ENCODE measurements at regions not wholly inside any gene's neighbourhood (a gene's known extent, or its start where the extent isn't known, plus 50 kb on each side); places are given as distances from the start of the nearest gene placed in this dataset.

DNA sequence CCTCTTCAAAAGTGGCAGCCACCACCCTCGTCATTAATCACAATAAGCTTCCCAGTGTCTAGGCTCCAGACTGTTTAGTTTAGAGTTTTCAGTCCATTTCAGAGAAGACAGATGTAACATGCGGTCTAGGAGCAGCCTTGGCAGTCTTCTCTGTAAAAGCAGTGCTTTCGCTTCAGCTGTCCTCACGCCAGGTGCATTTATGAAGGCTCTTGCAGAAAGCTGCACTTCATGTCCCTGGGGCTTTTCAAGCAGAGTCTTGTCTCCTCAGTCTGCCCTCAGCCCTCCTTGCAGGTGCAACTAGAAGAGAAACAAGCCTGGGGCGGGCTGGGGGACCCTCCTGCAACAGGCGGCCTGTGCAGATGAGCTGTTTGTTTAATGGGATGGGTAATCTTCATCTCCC, 281.9 kb downstream of the DRD1 start:
- Mint-ChIP-seq H3K36me3 (no peaks in the 10 kb centered on the region), H3K4me1 (no peaks in the 10 kb centered on the region), H3K4me3 (no peak overlapping the region), H3K9me3 (peaks cover under 1% of the 10 kb centered on the region), H3K27ac (no peak overlapping the region), H3K27me3 (ENCODE audit: low read depth) (no peaks in the 10 kb centered on the region)
- ChIA-PET POLR2A (no interaction called here), CTCF (interaction anchor here (0.6 kb wide), 1 partner anchor 401 kb away, joined by 4 read pairs; no protein-coding TSS in a partner anchor)
- no peak for DNase-seq (ENCODE audit: low spot score)
- no peak for ATAC-seq
- TF ChIP-seq MXD4 (CRISPR knock-in tag; IDR thresholded peaks at IDR 0.05; ENCODE audit: borderline replicate concordance) (no peak), CREM (CRISPR knock-in tag; IDR thresholded peaks at IDR 0.05) (no peak), ZNF396 (CRISPR knock-in tag; IDR thresholded peaks at IDR 0.05; ENCODE audit: borderline replicate concordance) (no peak), FOXP1 (CRISPR knock-in tag; IDR thresholded peaks at IDR 0.05; ENCODE audit: borderline replicate concordance) (no peak), ZNF423 (CRISPR knock-in tag; IDR thresholded peaks at IDR 0.05) (no peak), GTF2I (CRISPR knock-in tag; conservative IDR thresholded peaks at IDR 0.05) (no peak), ZNF317 (CRISPR knock-in tag; IDR thresholded peaks at IDR 0.05; ENCODE audit: borderline replicate concordance, low read depth) (no peak), ELF4 (CRISPR knock-in tag; IDR thresholded peaks at IDR 0.05; ENCODE audit: low read depth) (no peak), JUN (CRISPR knock-in tag; IDR thresholded peaks at IDR 0.05) (no peak), SP1 (CRISPR knock-in tag; conservative IDR thresholded peaks at IDR 0.05) (no peak), SMAD4 (CRISPR knock-in tag; IDR thresholded peaks at IDR 0.05) (no peak), ETV6 (CRISPR knock-in tag; IDR thresholded peaks at IDR 0.05) (no peak), FOXK1 (CRISPR knock-in tag; IDR thresholded peaks at IDR 0.05) (no peak), HMGA2 (CRISPR knock-in tag; IDR thresholded peaks at IDR 0.05) (no peak)
- TF ChIP-seq, protein P1, sequence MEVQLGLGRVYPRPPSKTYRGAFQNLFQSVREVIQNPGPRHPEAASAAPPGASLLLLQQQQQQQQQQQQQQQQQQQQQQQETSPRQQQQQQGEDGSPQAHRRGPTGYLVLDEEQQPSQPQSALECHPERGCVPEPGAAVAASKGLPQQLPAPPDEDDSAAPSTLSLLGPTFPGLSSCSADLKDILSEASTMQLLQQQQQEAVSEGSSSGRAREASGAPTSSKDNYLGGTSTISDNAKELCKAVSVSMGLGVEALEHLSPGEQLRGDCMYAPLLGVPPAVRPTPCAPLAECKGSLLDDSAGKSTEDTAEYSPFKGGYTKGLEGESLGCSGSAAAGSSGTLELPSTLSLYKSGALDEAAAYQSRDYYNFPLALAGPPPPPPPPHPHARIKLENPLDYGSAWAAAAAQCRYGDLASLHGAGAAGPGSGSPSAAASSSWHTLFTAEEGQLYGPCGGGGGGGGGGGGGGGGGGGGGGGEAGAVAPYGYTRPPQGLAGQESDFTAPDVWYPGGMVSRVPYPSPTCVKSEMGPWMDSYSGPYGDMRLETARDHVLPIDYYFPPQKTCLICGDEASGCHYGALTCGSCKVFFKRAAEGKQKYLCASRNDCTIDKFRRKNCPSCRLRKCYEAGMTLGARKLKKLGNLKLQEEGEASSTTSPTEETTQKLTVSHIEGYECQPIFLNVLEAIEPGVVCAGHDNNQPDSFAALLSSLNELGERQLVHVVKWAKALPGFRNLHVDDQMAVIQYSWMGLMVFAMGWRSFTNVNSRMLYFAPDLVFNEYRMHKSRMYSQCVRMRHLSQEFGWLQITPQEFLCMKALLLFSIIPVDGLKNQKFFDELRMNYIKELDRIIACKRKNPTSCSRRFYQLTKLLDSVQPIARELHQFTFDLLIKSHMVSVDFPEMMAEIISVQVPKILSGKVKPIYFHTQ (CRISPR knock-in tag; IDR thresholded peaks at IDR 0.05), result no peak
- TF ChIP-seq, protein P2, sequence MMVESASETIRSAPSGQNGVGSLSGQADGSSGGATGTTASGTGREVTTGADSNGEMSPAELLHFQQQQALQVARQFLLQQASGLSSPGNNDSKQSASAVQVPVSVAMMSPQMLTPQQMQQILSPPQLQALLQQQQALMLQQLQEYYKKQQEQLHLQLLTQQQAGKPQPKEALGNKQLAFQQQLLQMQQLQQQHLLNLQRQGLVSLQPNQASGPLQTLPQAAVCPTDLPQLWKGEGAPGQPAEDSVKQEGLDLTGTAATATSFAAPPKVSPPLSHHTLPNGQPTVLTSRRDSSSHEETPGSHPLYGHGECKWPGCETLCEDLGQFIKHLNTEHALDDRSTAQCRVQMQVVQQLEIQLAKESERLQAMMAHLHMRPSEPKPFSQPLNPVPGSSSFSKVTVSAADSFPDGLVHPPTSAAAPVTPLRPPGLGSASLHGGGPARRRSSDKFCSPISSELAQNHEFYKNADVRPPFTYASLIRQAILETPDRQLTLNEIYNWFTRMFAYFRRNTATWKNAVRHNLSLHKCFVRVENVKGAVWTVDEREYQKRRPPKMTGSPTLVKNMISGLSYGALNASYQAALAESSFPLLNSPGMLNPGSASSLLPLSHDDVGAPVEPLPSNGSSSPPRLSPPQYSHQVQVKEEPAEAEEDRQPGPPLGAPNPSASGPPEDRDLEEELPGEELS (CRISPR knock-in tag; IDR thresholded peaks at IDR 0.05), result no peak
- TF ChIP-seq, protein P3, sequence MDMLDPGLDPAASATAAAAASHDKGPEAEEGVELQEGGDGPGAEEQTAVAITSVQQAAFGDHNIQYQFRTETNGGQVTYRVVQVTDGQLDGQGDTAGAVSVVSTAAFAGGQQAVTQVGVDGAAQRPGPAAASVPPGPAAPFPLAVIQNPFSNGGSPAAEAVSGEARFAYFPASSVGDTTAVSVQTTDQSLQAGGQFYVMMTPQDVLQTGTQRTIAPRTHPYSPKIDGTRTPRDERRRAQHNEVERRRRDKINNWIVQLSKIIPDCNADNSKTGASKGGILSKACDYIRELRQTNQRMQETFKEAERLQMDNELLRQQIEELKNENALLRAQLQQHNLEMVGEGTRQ (CRISPR knock-in tag; IDR thresholded peaks at IDR 0.05), result no peak
- TF ChIP-seq, protein P4, sequence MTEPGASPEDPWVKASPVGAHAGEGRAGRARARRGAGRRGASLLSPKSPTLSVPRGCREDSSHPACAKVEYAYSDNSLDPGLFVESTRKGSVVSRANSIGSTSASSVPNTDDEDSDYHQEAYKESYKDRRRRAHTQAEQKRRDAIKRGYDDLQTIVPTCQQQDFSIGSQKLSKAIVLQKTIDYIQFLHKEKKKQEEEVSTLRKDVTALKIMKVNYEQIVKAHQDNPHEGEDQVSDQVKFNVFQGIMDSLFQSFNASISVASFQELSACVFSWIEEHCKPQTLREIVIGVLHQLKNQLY (CRISPR knock-in tag; IDR thresholded peaks at IDR 0.05), result no peak
- TF ChIP-seq, protein P5, sequence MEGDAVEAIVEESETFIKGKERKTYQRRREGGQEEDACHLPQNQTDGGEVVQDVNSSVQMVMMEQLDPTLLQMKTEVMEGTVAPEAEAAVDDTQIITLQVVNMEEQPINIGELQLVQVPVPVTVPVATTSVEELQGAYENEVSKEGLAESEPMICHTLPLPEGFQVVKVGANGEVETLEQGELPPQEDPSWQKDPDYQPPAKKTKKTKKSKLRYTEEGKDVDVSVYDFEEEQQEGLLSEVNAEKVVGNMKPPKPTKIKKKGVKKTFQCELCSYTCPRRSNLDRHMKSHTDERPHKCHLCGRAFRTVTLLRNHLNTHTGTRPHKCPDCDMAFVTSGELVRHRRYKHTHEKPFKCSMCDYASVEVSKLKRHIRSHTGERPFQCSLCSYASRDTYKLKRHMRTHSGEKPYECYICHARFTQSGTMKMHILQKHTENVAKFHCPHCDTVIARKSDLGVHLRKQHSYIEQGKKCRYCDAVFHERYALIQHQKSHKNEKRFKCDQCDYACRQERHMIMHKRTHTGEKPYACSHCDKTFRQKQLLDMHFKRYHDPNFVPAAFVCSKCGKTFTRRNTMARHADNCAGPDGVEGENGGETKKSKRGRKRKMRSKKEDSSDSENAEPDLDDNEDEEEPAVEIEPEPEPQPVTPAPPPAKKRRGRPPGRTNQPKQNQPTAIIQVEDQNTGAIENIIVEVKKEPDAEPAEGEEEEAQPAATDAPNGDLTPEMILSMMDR (IDR thresholded peaks at IDR 0.05), result no peak

DNA sequence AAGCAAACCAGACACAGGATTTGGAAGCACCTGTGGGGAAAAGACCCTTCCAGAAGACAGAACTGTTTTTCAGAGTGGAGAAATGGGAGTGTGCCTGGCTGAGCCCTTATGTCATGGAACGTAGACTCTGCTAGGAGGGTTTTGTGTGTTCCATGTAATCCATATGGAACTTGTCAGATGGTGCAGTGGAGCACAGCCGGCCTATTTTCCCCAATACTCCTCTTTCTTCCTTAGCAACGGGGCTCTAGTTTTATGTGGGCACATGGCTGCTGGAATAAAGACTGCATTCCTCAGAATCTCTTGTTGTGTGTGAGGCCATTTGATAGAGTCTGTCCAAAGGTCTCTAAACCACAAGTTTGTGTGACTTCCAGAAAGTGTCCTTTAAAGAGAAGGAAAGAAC, 284.0 kb downstream of the DRD1 start:
- CTCF ChIA-PET, result no interaction called here
- TF ChIP-seq ATF1 (CRISPR knock-in tag; IDR thresholded peaks at IDR 0.05), result no peak
- TF ChIP-seq, protein P6, sequence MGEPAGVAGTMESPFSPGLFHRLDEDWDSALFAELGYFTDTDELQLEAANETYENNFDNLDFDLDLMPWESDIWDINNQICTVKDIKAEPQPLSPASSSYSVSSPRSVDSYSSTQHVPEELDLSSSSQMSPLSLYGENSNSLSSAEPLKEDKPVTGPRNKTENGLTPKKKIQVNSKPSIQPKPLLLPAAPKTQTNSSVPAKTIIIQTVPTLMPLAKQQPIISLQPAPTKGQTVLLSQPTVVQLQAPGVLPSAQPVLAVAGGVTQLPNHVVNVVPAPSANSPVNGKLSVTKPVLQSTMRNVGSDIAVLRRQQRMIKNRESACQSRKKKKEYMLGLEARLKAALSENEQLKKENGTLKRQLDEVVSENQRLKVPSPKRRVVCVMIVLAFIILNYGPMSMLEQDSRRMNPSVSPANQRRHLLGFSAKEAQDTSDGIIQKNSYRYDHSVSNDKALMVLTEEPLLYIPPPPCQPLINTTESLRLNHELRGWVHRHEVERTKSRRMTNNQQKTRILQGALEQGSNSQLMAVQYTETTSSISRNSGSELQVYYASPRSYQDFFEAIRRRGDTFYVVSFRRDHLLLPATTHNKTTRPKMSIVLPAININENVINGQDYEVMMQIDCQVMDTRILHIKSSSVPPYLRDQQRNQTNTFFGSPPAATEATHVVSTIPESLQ (CRISPR knock-in tag; IDR thresholded peaks at IDR 0.05), result no peak
- TF ChIP-seq, protein P7, sequence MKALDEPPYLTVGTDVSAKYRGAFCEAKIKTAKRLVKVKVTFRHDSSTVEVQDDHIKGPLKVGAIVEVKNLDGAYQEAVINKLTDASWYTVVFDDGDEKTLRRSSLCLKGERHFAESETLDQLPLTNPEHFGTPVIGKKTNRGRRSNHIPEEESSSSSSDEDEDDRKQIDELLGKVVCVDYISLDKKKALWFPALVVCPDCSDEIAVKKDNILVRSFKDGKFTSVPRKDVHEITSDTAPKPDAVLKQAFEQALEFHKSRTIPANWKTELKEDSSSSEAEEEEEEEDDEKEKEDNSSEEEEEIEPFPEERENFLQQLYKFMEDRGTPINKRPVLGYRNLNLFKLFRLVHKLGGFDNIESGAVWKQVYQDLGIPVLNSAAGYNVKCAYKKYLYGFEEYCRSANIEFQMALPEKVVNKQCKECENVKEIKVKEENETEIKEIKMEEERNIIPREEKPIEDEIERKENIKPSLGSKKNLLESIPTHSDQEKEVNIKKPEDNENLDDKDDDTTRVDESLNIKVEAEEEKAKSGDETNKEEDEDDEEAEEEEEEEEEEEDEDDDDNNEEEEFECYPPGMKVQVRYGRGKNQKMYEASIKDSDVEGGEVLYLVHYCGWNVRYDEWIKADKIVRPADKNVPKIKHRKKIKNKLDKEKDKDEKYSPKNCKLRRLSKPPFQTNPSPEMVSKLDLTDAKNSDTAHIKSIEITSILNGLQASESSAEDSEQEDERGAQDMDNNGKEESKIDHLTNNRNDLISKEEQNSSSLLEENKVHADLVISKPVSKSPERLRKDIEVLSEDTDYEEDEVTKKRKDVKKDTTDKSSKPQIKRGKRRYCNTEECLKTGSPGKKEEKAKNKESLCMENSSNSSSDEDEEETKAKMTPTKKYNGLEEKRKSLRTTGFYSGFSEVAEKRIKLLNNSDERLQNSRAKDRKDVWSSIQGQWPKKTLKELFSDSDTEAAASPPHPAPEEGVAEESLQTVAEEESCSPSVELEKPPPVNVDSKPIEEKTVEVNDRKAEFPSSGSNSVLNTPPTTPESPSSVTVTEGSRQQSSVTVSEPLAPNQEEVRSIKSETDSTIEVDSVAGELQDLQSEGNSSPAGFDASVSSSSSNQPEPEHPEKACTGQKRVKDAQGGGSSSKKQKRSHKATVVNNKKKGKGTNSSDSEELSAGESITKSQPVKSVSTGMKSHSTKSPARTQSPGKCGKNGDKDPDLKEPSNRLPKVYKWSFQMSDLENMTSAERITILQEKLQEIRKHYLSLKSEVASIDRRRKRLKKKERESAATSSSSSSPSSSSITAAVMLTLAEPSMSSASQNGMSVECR (CRISPR knock-in tag; IDR thresholded peaks at IDR 0.05; ENCODE audit: borderline replicate concordance), result no peak
- TF ChIP-seq ETV6 (CRISPR knock-in tag; IDR thresholded peaks at IDR 0.05), result no peak

More for the DNA sequence above, 284.0 kb downstream of the DRD1 start:
- no peaks in the 10 kb centered on the region for H3K27me3 Mint-ChIP-seq (ENCODE audit: low read depth)
- POLR2A ChIA-PET, result no interaction called here
- DNase-seq (ENCODE audit: low spot score) (no peak), ATAC-seq (no peak)
- no peak overlapping the region for H3K27ac Mint-ChIP-seq
- no peak overlapping the region for H3K4me3 Mint-ChIP-seq
- peaks cover 7% of the 10 kb centered on the region for H3K9me3 Mint-ChIP-seq
- no peaks in the 10 kb centered on the region for H3K4me1 Mint-ChIP-seq
- no peaks in the 10 kb centered on the region for H3K36me3 Mint-ChIP-seq

Measured in WTC11 (cell line).